ENCODE measurements at regions not wholly inside any gene's neighbourhood (a gene's known extent, or its start where the extent isn't known, plus 50 kb on each side); places are given as distances from the start of the nearest gene placed in this dataset.

DNA sequence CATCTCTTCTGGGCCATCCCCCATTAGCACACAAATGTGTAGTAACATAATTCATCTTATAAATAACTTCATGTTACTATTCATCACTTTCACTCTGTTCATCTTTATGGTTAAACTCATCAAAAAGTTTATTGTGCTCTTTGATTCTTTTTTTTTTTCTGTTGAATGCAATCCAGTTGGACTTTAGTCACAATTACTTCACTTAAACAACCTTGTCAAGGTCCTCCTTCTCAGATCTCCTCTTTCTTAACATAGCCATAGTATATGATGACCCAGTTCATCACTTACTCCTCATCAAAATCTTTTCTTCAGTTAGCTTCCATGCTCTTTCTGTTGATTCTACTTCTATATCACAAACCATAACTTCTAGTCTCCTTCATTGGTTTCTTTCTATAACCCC lies 80.2 kb upstream of the ZC3H15 start:
- H3K27me3 ChIP-seq, result no peaks in the 10 kb centered on the region
- no peaks in the 10 kb centered on the region for H3K4me1 ChIP-seq
- no peaks in the 10 kb centered on the region for H3K9me3 ChIP-seq
- H3K36me3 ChIP-seq, result no peaks in the 10 kb centered on the region
- H3K27ac ChIP-seq, result no peak overlapping the region
- no peak for ATAC-seq
- H3K4me3 ChIP-seq, result no peak overlapping the region
- TF ChIP-seq, protein P1, sequence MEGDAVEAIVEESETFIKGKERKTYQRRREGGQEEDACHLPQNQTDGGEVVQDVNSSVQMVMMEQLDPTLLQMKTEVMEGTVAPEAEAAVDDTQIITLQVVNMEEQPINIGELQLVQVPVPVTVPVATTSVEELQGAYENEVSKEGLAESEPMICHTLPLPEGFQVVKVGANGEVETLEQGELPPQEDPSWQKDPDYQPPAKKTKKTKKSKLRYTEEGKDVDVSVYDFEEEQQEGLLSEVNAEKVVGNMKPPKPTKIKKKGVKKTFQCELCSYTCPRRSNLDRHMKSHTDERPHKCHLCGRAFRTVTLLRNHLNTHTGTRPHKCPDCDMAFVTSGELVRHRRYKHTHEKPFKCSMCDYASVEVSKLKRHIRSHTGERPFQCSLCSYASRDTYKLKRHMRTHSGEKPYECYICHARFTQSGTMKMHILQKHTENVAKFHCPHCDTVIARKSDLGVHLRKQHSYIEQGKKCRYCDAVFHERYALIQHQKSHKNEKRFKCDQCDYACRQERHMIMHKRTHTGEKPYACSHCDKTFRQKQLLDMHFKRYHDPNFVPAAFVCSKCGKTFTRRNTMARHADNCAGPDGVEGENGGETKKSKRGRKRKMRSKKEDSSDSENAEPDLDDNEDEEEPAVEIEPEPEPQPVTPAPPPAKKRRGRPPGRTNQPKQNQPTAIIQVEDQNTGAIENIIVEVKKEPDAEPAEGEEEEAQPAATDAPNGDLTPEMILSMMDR (IDR thresholded peaks at IDR 0.05), result no peak
- TF ChIP-seq POLR2A (IDR thresholded peaks at IDR 0.05) (no peak), POLR2AphosphoS5 (IDR thresholded peaks at IDR 0.05) (no peak)

DNA sequence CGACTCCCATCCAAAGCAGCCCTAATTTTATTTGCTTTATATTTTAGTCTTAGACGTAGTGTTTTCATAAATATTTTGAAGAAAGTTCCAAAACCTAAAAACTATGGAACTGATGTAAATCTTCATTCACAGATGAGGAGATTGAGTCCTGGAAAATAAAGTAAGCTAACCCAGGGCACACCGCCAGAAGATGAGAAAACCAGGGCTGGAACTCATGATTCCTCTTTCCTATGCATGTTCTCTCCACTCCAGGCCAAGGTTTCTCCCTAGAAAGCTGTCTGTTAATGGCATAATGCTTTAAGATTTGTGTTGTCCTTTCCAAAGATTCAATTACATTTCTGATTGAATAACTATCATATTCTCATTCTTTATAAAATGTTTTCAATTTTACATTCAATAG lies 78.4 kb upstream of the ZC3H15 start:
- Histone ChIP-seq H3K27me3 (no peaks in the 10 kb centered on the region), H3K9me3 (no peaks in the 10 kb centered on the region), H3K27ac (no peak overlapping the region), H3K4me1 (no peaks in the 10 kb centered on the region), H3K36me3 (no peaks in the 10 kb centered on the region), H3K4me3 (no peak overlapping the region)
- TF ChIP-seq POLR2A (IDR thresholded peaks at IDR 0.05) (no peak), POLR2AphosphoS5 (IDR thresholded peaks at IDR 0.05) (no peak), EP300 (IDR thresholded peaks at IDR 0.05) (no peak)
- TF ChIP-seq, protein P1 (IDR thresholded peaks at IDR 0.05), result no peak
- WGBS, 2 donors (ENCODE audit: low coverage in 1 of 2), result 93 to 94% methylated on average over 2 to 3 of the region's 3 CpGs
- ATAC-seq, result no peak

DNA sequence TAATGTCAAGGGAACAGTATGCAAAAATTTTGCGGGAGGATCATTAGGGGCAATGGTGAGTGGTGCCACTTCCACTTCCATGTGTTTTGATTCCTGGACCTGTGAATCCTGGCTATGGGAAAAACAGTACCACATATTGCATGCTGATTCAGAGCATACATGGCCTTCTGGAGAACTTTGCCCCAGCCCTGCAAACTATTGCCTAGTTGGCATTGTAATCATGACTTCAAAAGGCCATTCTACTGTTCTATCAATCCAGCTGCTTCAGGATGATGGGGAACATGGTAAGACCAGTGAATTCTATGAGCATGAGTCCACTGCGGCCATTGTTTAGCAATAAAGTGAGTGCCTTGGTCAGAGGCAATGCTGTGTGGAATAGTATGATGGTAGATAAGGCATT lies 75.3 kb upstream of the ZC3H15 start:
- Histone ChIP-seq H3K27me3 (no peaks in the 10 kb centered on the region), H3K9me3 (no peaks in the 10 kb centered on the region), H3K4me3 (no peak overlapping the region), H3K36me3 (no peaks in the 10 kb centered on the region), H3K4me1 (no peaks in the 10 kb centered on the region), H3K27ac (no peak overlapping the region)
- WGBS, 2 donors (ENCODE audit: low coverage in 1 of 2), result 67 to 90% methylated on average over 1 to 2 of the region's 2 CpGs
- TF ChIP-seq POLR2AphosphoS5 (IDR thresholded peaks at IDR 0.05) (no peak), EP300 (IDR thresholded peaks at IDR 0.05) (no peak), POLR2A (IDR thresholded peaks at IDR 0.05) (no peak)
- TF ChIP-seq, protein P1 (IDR thresholded peaks at IDR 0.05), result no peak
- no peak for ATAC-seq

DNA sequence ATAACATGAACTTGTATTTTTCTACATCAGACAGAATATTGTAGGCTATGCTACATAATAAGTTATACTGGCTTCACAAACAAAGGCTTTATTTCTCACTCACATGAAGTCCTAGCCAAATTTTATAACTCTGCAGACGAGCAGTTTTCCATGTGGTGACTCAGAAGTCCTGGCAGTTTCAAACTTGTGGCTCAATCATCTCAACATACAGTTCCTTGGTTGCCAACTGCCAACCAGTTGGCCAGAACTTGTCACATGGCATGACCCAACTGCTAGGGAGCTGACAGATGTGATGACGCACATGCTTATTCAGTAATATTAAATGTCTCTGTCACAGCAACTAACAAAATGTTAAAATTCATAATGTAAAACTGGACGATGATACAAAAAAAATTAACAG lies 63.8 kb upstream of the ZC3H15 start:
- WGBS, 2 donors (ENCODE audit: low coverage in 1 of 2), result 7 to 8% methylated on average over 3 of the region's 3 CpGs
- TF ChIP-seq EP300 (IDR thresholded peaks at IDR 0.05) (no peak), POLR2AphosphoS5 (IDR thresholded peaks at IDR 0.05) (peak; percentile 67)

DNA sequence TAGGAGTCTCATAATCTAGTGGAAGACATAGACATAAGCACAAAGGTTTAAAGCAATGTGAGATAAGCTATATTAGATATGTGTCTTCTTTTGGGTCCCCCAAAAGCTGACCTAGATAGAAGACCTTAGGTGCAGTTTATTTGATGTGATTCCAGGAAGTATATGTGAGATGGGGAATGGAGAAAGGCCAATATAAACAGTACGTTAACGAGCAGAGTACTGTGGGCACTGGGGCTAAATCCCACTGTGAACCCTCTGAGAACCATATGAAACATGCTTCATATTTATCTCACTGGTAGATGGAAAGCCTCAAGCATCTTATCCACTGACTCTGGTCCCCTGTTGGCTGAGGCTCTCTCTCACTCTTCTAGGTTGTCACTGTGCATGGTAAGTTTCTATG lies 62.6 kb upstream of the ZC3H15 start:
- H3K36me3 ChIP-seq, result no peaks in the 10 kb centered on the region
- no peaks in the 10 kb centered on the region for H3K9me3 ChIP-seq
- no peak for ATAC-seq
- no peak overlapping the region for H3K27ac ChIP-seq
- H3K4me1 ChIP-seq, result peaks cover 0 to 32% (median 5%) of the 10 kb centered on the region in 3 donors
- WGBS, 2 donors (ENCODE audit: low coverage in 1 of 2), result 77% methylated on average over 2 of the region's 2 CpGs; no CpG with 5 or more reads in 1 of the 2 donors
- TF ChIP-seq POLR2A (IDR thresholded peaks at IDR 0.05) (no peak), POLR2AphosphoS5 (IDR thresholded peaks at IDR 0.05) (no peak)
- H3K4me3 ChIP-seq, result no peak overlapping the region
- H3K27me3 ChIP-seq, result no peaks in the 10 kb centered on the region

More for the DNA sequence above, 63.8 kb upstream of the ZC3H15 start:
- peak; percentile 89 for ATAC-seq
- H3K27me3 ChIP-seq, result no peaks in the 10 kb centered on the region
- H3K27ac ChIP-seq, result peak overlapping the region in 1 of 4 donors; percentile 13
- no peaks in the 10 kb centered on the region for H3K36me3 ChIP-seq
- H3K9me3 ChIP-seq, result no peaks in the 10 kb centered on the region
- H3K4me3 ChIP-seq, result no peak overlapping the region
- peaks cover 0 to 32% (median 5%) of the 10 kb centered on the region in 3 donors for H3K4me1 ChIP-seq

DNA sequence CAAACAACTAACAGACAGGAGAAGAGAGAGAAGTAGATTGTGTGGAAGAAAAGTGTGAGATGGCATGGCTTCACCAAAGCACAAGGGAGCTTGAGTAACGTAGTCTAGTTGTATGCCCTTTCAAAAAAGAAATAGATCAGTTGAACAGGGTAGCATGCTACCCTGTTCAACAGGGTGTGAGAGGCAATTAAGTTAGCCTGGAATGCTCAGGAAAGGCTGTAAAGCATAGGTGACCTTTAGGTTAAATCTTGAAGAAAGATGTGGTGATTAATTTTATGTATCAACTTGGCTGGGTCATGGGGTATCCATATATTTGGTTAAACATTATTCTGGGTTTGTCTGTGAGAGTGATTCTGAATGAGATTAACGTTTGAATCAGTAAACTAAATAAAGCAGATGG lies 61.8 kb upstream of the ZC3H15 start:
- no peak for TF ChIP-seq POLR2AphosphoS5 (IDR thresholded peaks at IDR 0.05)
- TF ChIP-seq EP300 (IDR thresholded peaks at IDR 0.05), result no peak
- TF ChIP-seq POLR2A (IDR thresholded peaks at IDR 0.05), result no peak
- TF ChIP-seq, protein P1 (IDR thresholded peaks at IDR 0.05), result no peak
- Histone ChIP-seq H3K36me3 (no peaks in the 10 kb centered on the region), H3K9me3 (no peaks in the 10 kb centered on the region), H3K4me3 (no peak overlapping the region), H3K27ac (no peak overlapping the region), H3K4me1 (peaks cover 0 to 32% (median 5%) of the 10 kb centered on the region in 3 donors), H3K27me3 (no peaks in the 10 kb centered on the region)
- WGBS, 2 donors (ENCODE audit: low coverage in 1 of 2), result 46 to 78% methylated on average over 2 of the region's 2 CpGs
- no peak for ATAC-seq
